DOHH2 (cell line): ENCODE measurements at regions not wholly inside any gene's neighbourhood (a gene's known extent, or its start where the extent isn't known, plus 50 kb on each side); places are given as distances from the start of the nearest gene placed in this dataset.

ENCODE experiments used
- EZH2phosphoT487 ChIP-seq: fragments of 200-600 bp; sonication (generic); IDR thresholded peaks from 2 replicates; pipeline ENCODE4 v1.6.1; 2017; ENCODE audit warnings: borderline replicate concordance, mild to moderate bottlenecking, antibody characterized with exemption, low read length, moderate library complexity, mixed read lengths
- TF ChIP-seq, protein P1 (sequence below): fragments of 200-600 bp; sonication (generic); IDR thresholded peaks from one replicate; pipeline ENCODE4 v1.5.1; 2014; ENCODE audit warnings: antibody characterized with exemption, mild to moderate bottlenecking, low read depth, low read length; ENCODE audit not compliant: poor library complexity, severe bottlenecking

DNA sequence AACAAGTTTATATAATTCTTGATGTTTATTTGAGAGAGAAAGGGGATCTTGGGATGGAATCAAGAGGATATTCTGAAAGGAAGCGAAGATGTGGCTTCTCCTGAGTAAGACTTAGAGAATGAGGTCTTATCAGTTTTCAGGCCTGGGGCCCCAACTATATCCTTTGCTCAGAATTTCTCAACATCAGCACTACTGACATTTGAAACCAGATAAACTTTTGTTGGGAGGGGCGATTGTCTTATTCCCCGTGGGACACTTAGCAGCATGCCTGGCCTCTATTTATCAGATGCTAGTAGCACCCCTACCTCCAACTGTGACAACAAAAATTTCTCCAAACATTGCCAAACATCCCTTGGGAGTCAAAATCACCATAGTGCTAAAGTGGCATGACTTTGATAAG, 567.7 kb downstream of the MAT2B start:
- TF ChIP-seq, protein P1, sequence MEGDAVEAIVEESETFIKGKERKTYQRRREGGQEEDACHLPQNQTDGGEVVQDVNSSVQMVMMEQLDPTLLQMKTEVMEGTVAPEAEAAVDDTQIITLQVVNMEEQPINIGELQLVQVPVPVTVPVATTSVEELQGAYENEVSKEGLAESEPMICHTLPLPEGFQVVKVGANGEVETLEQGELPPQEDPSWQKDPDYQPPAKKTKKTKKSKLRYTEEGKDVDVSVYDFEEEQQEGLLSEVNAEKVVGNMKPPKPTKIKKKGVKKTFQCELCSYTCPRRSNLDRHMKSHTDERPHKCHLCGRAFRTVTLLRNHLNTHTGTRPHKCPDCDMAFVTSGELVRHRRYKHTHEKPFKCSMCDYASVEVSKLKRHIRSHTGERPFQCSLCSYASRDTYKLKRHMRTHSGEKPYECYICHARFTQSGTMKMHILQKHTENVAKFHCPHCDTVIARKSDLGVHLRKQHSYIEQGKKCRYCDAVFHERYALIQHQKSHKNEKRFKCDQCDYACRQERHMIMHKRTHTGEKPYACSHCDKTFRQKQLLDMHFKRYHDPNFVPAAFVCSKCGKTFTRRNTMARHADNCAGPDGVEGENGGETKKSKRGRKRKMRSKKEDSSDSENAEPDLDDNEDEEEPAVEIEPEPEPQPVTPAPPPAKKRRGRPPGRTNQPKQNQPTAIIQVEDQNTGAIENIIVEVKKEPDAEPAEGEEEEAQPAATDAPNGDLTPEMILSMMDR: no peak
- TF ChIP-seq EZH2phosphoT487: no peak
